ENCODE measurements at regions not wholly inside any gene's neighbourhood (a gene's known extent, or its start where the extent isn't known, plus 50 kb on each side); places are given as distances from the start of the nearest gene placed in this dataset.

- no peaks in the 10 kb centered on the region for H3K4me1 ChIP-seq (ENCODE audit: control insufficient read depth, insufficient read depth, low read length)
- H3K36me3 ChIP-seq (ENCODE audit: control insufficient read depth, insufficient read depth, low read length): no peaks in the 10 kb centered on the region
- H3K9me3 ChIP-seq (ENCODE audit: control insufficient read depth, insufficient read depth, low read depth, low read length): no peaks in the 10 kb centered on the region
- H3K27me3 ChIP-seq (ENCODE audit: control insufficient read depth, insufficient read depth, low read length): no peaks in the 10 kb centered on the region
- H3K27ac ChIP-seq (ENCODE audit: low read depth, low read length): no peak overlapping the region
- H3K9ac ChIP-seq (ENCODE audit: low read length): no peak overlapping the region
- no peak overlapping the region for H3K4me3 ChIP-seq (ENCODE audit: low read depth, low read length)
These were observed 168.3 kb upstream of the GBE1 start for GRCh38 chr3:81929697-81930096.

- H3K9me3 ChIP-seq (ENCODE audit: control insufficient read depth, insufficient read depth, low read depth, low read length): no peaks in the 10 kb centered on the region
- no peaks in the 10 kb centered on the region for H3K36me3 ChIP-seq (ENCODE audit: control insufficient read depth, insufficient read depth, low read length)
- no peak overlapping the region for H3K27ac ChIP-seq (ENCODE audit: low read depth, low read length)
These were observed 166.4 kb upstream of the GBE1 start for GRCh38 chr3:81927811-81928210.

GRCh38 chr3:81925385-81925784 lies 163.9 kb upstream of the GBE1 start:
- Histone ChIP-seq H3K9me3 (ENCODE audit: control insufficient read depth, insufficient read depth, low read depth, low read length) (no peaks in the 10 kb centered on the region), H3K4me1 (ENCODE audit: control insufficient read depth, insufficient read depth, low read length) (no peaks in the 10 kb centered on the region), H3K4me3 (ENCODE audit: low read depth, low read length) (no peak overlapping the region), H3K36me3 (ENCODE audit: control insufficient read depth, insufficient read depth, low read length) (no peaks in the 10 kb centered on the region), H3K27me3 (ENCODE audit: control insufficient read depth, insufficient read depth, low read length) (no peaks in the 10 kb centered on the region), H3K9ac (ENCODE audit: low read length) (no peak overlapping the region), H3K27ac (ENCODE audit: low read depth, low read length) (no peak overlapping the region)

More at GRCh38 chr3:81927811-81928210, 166.4 kb upstream of the GBE1 start:
- no peaks in the 10 kb centered on the region for H3K4me1 ChIP-seq (ENCODE audit: control insufficient read depth, insufficient read depth, low read length)
- H3K4me3 ChIP-seq (ENCODE audit: low read depth, low read length): no peak overlapping the region
- H3K9ac ChIP-seq (ENCODE audit: low read length): no peak overlapping the region
- no peaks in the 10 kb centered on the region for H3K27me3 ChIP-seq (ENCODE audit: control insufficient read depth, insufficient read depth, low read length)

- no peak overlapping the region for H3K27ac ChIP-seq (ENCODE audit: low read depth, low read length)
- H3K4me1 ChIP-seq (ENCODE audit: control insufficient read depth, insufficient read depth, low read length): no peaks in the 10 kb centered on the region
- no peak overlapping the region for H3K9ac ChIP-seq (ENCODE audit: low read length)
- H3K4me3 ChIP-seq (ENCODE audit: low read depth, low read length): no peak overlapping the region
- H3K27me3 ChIP-seq (ENCODE audit: control insufficient read depth, insufficient read depth, low read length): no peaks in the 10 kb centered on the region
- H3K9me3 ChIP-seq (ENCODE audit: control insufficient read depth, insufficient read depth, low read depth, low read length): no peaks in the 10 kb centered on the region
- no peaks in the 10 kb centered on the region for H3K36me3 ChIP-seq (ENCODE audit: control insufficient read depth, insufficient read depth, low read length)
These were observed 161.6 kb upstream of the GBE1 start for GRCh38 chr3:81923038-81923437.

- Histone ChIP-seq H3K27ac (ENCODE audit: low read depth, low read length) (no peak overlapping the region), H3K4me3 (ENCODE audit: low read depth, low read length) (no peak overlapping the region), H3K9me3 (ENCODE audit: control insufficient read depth, insufficient read depth, low read depth, low read length) (no peaks in the 10 kb centered on the region), H3K36me3 (ENCODE audit: control insufficient read depth, insufficient read depth, low read length) (no peaks in the 10 kb centered on the region), H3K4me1 (ENCODE audit: control insufficient read depth, insufficient read depth, low read length) (no peaks in the 10 kb centered on the region), H3K9ac (ENCODE audit: low read length) (no peak overlapping the region), H3K27me3 (ENCODE audit: control insufficient read depth, insufficient read depth, low read length) (no peaks in the 10 kb centered on the region)
These were observed 161.0 kb upstream of the GBE1 start for GRCh38 chr3:81922404-81922803.

GRCh38 chr3:81920816-81921215 lies 159.4 kb upstream of the GBE1 start:
- Histone ChIP-seq H3K4me1 (ENCODE audit: control insufficient read depth, insufficient read depth, low read length) (no peaks in the 10 kb centered on the region), H3K27ac (ENCODE audit: low read depth, low read length) (no peak overlapping the region), H3K4me3 (ENCODE audit: low read depth, low read length) (no peak overlapping the region), H3K27me3 (ENCODE audit: control insufficient read depth, insufficient read depth, low read length) (no peaks in the 10 kb centered on the region), H3K9me3 (ENCODE audit: control insufficient read depth, insufficient read depth, low read depth, low read length) (no peaks in the 10 kb centered on the region), H3K36me3 (ENCODE audit: control insufficient read depth, insufficient read depth, low read length) (no peaks in the 10 kb centered on the region), H3K9ac (ENCODE audit: low read length) (no peak overlapping the region)

DNA sequence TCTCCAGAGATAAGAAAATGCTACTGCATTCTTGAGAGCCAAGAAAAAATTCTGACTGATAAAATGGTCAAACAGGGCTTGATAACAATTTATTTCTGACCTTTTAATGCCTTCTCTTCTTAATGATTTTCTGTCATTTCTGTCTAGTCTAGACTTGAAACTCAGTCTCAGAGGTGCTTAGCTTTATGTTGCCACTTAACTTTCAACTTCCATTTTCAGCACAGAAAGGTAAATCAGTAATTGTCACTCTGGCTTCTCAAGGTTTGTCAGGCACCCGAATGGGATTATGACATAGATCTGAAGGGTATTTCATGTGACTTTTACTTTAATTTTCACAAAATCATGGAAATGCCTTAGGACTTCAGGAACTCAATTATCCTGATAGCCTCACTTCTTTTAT lies 155.4 kb upstream of the GBE1 start:
- no peak overlapping the region for H3K9ac ChIP-seq (ENCODE audit: low read length)
- H3K4me1 ChIP-seq (ENCODE audit: control insufficient read depth, insufficient read depth, low read length): no peaks in the 10 kb centered on the region; the same call in 1 of the 2 replicates
- no peaks in the 10 kb centered on the region for H3K27me3 ChIP-seq (ENCODE audit: control insufficient read depth, insufficient read depth, low read length)
- H3K9me3 ChIP-seq (ENCODE audit: control insufficient read depth, insufficient read depth, low read depth, low read length): no peaks in the 10 kb centered on the region
- no peak overlapping the region for H3K27ac ChIP-seq (ENCODE audit: low read depth, low read length)
- no peaks in the 10 kb centered on the region for H3K36me3 ChIP-seq (ENCODE audit: control insufficient read depth, insufficient read depth, low read length)
- H3K4me3 ChIP-seq (ENCODE audit: low read depth, low read length): no peak overlapping the region

- Histone ChIP-seq H3K27ac (ENCODE audit: low read depth, low read length) (no peak overlapping the region), H3K27me3 (ENCODE audit: control insufficient read depth, insufficient read depth, low read length) (no peaks in the 10 kb centered on the region), H3K9me3 (ENCODE audit: control insufficient read depth, insufficient read depth, low read depth, low read length) (no peaks in the 10 kb centered on the region), H3K9ac (ENCODE audit: low read length) (no peak overlapping the region), H3K4me1 (ENCODE audit: control insufficient read depth, insufficient read depth, low read length) (no peaks in the 10 kb centered on the region; the same call in 1 of the 2 replicates), H3K36me3 (ENCODE audit: control insufficient read depth, insufficient read depth, low read length) (no peaks in the 10 kb centered on the region), H3K4me3 (ENCODE audit: low read depth, low read length) (no peak overlapping the region)
These were observed 152.6 kb upstream of the GBE1 start for GRCh38 chr3:81913886-81914663.

GRCh38 chr3:81911221-81911620 lies 149.8 kb upstream of the GBE1 start:
- H3K27me3 ChIP-seq (ENCODE audit: control insufficient read depth, insufficient read depth, low read length): no peaks in the 10 kb centered on the region
- H3K9ac ChIP-seq (ENCODE audit: low read length): no peak overlapping the region
- H3K4me3 ChIP-seq (ENCODE audit: low read depth, low read length): no peak overlapping the region
- no peaks in the 10 kb centered on the region for H3K9me3 ChIP-seq (ENCODE audit: control insufficient read depth, insufficient read depth, low read depth, low read length)
- H3K4me1 ChIP-seq (ENCODE audit: control insufficient read depth, insufficient read depth, low read length): no peaks in the 10 kb centered on the region; the same call in 1 of the 2 replicates
- no peak overlapping the region for H3K27ac ChIP-seq (ENCODE audit: low read depth, low read length)
- no peaks in the 10 kb centered on the region for H3K36me3 ChIP-seq (ENCODE audit: control insufficient read depth, insufficient read depth, low read length)

GRCh38 chr3:81910244-81910852 lies 148.9 kb upstream of the GBE1 start:
- no peak overlapping the region for H3K4me3 ChIP-seq (ENCODE audit: low read depth, low read length)

GRCh38 chr3:81909796-81910195 lies 148.4 kb upstream of the GBE1 start:
- Histone ChIP-seq H3K36me3 (ENCODE audit: control insufficient read depth, insufficient read depth, low read length) (no peaks in the 10 kb centered on the region), H3K4me3 (ENCODE audit: low read depth, low read length) (no peak overlapping the region), H3K9ac (ENCODE audit: low read length) (no peak overlapping the region), H3K27me3 (ENCODE audit: control insufficient read depth, insufficient read depth, low read length) (no peaks in the 10 kb centered on the region), H3K27ac (ENCODE audit: low read depth, low read length) (no peak overlapping the region), H3K4me1 (ENCODE audit: control insufficient read depth, insufficient read depth, low read length) (no peaks in the 10 kb centered on the region; the same call in 1 of the 2 replicates), H3K9me3 (ENCODE audit: control insufficient read depth, insufficient read depth, low read depth, low read length) (no peaks in the 10 kb centered on the region)

More at GRCh38 chr3:81910244-81910852, 148.9 kb upstream of the GBE1 start:
- no peaks in the 10 kb centered on the region; the same call in 1 of the 2 replicates for H3K4me1 ChIP-seq (ENCODE audit: control insufficient read depth, insufficient read depth, low read length)
- no peak overlapping the region for H3K9ac ChIP-seq (ENCODE audit: low read length)
- H3K36me3 ChIP-seq (ENCODE audit: control insufficient read depth, insufficient read depth, low read length): no peaks in the 10 kb centered on the region
- no peak overlapping the region for H3K27ac ChIP-seq (ENCODE audit: low read depth, low read length)
- no peaks in the 10 kb centered on the region for H3K9me3 ChIP-seq (ENCODE audit: control insufficient read depth, insufficient read depth, low read depth, low read length)
- no peaks in the 10 kb centered on the region for H3K27me3 ChIP-seq (ENCODE audit: control insufficient read depth, insufficient read depth, low read length)

All from HUES6 (cell line).